SHP77 treated with DMSO at 0.1 percent for 48 hours (cell line): ENCODE measurements at regions not wholly inside any gene's neighbourhood (a gene's known extent, or its start where the extent isn't known, plus 50 kb on each side); places are given as distances from the start of the nearest gene placed in this dataset.

Source experiments
- DNase-seq: peaks from one replicate; lab custom pipeline; 2025; lab: John Stamatoyannopoulos, UW

GRCh38 chr16:74232806-74233465, 63.7 kb upstream of the PSMD7 start:
- no peak for DNase-seq

GRCh38 chr16:74230126-74230525, 66.5 kb upstream of the PSMD7 start:
- no peak for DNase-seq

- no peak for DNase-seq
These were observed 70.2 kb upstream of the PSMD7 start for GRCh38 chr16:74226338-74226954.

- no peak for DNase-seq
These were observed 71.6 kb upstream of the PSMD7 start for GRCh38 chr16:74224828-74225612.

- DNase-seq = no peak
These were observed 74.8 kb upstream of the PSMD7 start for GRCh38 chr16:74221828-74222227.

GRCh38 chr16:74219706-74220105, 76.9 kb upstream of the PSMD7 start:
- DNase-seq = no peak

- DNase-seq = no peak
These were observed 77.7 kb upstream of the PSMD7 start for GRCh38 chr16:74218871-74219270.

GRCh38 chr16:74216319-74216718, 80.3 kb upstream of the PSMD7 start:
- DNase-seq = no peak

- no peak for DNase-seq
These were observed 81.4 kb upstream of the PSMD7 start for GRCh38 chr16:74215249-74215648.

GRCh38 chr16:74213372-74213771, 83.2 kb upstream of the PSMD7 start:
- no peak for DNase-seq

GRCh38 chr16:74210245-74210644, 86.4 kb upstream of the PSMD7 start:
- DNase-seq = no peak

GRCh38 chr16:74202009-74202408, 94.6 kb upstream of the PSMD7 start:
- DNase-seq = no peak

- no peak for DNase-seq
These were observed 95.0 kb upstream of the PSMD7 start for GRCh38 chr16:74201576-74201975.

- DNase-seq = no peak
These were observed 95.7 kb upstream of the PSMD7 start for GRCh38 chr16:74200921-74201320.

GRCh38 chr16:74199842-74200124, 96.8 kb upstream of the PSMD7 start:
- DNase-seq = no peak

- DNase-seq = no peak
These were observed 97.4 kb upstream of the PSMD7 start for GRCh38 chr16:74199066-74199841.

GRCh38 chr16:74192281-74192797, 104.3 kb upstream of the PSMD7 start:
- no peak for DNase-seq

- DNase-seq = no peak
These were observed 106.3 kb upstream of the PSMD7 start for GRCh38 chr16:74190292-74190691.

- no peak for DNase-seq
These were observed 107.8 kb upstream of the PSMD7 start for GRCh38 chr16:74188856-74189255.

GRCh38 chr16:74186561-74186971, 110.0 kb upstream of the PSMD7 start:
- no peak for DNase-seq

- no peak for DNase-seq
These were observed 111.8 kb upstream of the PSMD7 start for GRCh38 chr16:74184839-74185238.

GRCh38 chr16:74183601-74184360, 112.8 kb upstream of the PSMD7 start:
- DNase-seq = no peak
